ENCODE measurements at regions not wholly inside any gene's neighbourhood (a gene's known extent, or its start where the extent isn't known, plus 50 kb on each side); places are given as distances from the start of the nearest gene placed in this dataset.
"Not testable (repeated sequence)": the region's sequence is repeated elsewhere in the genome, so short reads cannot be mapped to it uniquely, and the experiment has no call there.

DNA sequence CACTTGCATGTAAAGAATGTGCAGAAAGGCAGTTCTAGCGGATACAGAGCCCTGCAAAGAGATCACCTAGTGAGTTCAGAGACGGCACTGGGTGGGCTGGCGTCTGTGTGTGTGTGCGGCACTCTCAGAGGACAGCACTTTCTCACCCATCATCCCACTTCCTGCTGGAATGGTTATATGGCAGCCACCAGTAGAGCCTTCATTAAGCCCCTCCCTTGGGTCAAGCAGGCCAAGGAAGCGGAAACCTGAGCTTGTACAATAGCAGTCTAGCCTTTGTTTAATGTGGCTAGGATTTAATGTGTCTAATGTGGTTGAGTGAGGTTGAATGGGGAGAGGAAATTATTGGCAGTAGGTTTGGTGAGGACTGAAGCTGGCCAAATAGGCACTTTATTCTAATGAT lies 88.3 kb upstream of the ELAC2 start:
- Histone ChIP-seq H3K4me3 (ENCODE audit: low read depth in 1 of 2, low read length in 2 of 2) (no peak overlapping the region), H3K27ac (ENCODE audit: low read length) (no peak overlapping the region), H3K4me1 (ENCODE audit: control insufficient read depth in 1 of 2, insufficient read depth in 2 of 2, low read length in 2 of 2) (no peaks in the 10 kb centered on the region), H3K27me3 (ENCODE audit: low read depth, low read length) (no peaks in the 10 kb centered on the region), H3K36me3 (ENCODE audit: control insufficient read depth in 1 of 2, insufficient read depth in 2 of 2, low read length in 2 of 2) (no peaks in the 10 kb centered on the region), H3K9me3 (ENCODE audit: control insufficient read depth in 1 of 2, low read length in 2 of 2) (no peaks in the 10 kb centered on the region)

DNA sequence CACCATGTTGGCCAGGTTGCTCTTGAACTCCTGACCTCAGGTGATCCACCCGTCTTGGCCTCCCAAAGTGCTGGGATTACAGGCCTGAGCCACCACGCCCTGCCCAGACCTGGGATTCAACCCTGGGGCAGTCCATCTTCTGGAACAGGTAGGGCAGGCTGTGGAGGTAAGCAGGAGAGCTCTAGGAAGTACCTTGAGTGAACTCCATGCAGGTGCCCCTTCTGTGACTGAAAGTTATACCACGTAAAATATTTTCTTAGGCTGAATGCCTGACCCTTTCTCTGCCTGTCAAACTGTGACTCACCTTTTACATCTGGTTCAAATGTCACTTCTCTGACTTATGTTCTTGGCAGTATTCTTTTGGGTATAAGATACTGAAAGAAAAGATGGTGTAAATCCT lies 86.7 kb upstream of the ELAC2 start:
- Histone ChIP-seq H3K36me3 (ENCODE audit: control insufficient read depth in 1 of 2, insufficient read depth in 2 of 2, low read length in 2 of 2) (no peaks in the 10 kb centered on the region), H3K27me3 (ENCODE audit: low read depth, low read length) (no peaks in the 10 kb centered on the region)

DNA sequence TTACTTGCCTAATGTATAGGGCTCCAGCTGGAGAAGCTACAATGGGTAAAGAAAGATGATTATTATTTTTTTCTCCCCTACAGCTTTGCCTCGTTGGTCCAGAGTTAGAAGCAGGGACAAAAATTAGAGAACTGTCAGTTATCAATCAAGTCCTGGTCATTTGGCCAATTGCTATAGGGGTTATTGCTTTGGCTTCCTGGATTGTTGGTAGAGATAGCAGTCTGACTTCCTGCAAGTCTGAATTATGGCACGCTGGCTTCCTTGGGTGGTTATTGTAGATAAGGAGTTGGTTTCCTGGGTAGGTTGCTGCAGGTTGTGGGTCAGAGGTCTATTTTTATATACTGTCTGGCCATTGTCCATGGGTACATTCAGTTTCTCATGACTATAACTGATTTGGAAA lies 84.7 kb upstream of the ELAC2 start:
- H3K4me3 ChIP-seq (ENCODE audit: low read depth in 1 of 2, low read length in 2 of 2): no peak overlapping the region
- peaks cover 0 to 5% of the 10 kb centered on the region in 2 donors for H3K4me1 ChIP-seq (ENCODE audit: control insufficient read depth in 1 of 2, insufficient read depth in 2 of 2, low read length in 2 of 2)
- no peak overlapping the region for H3K27ac ChIP-seq (ENCODE audit: low read length)
- H3K9me3 ChIP-seq (ENCODE audit: control insufficient read depth in 1 of 2, low read length in 2 of 2): no peaks in the 10 kb centered on the region
- H3K36me3 ChIP-seq (ENCODE audit: control insufficient read depth in 1 of 2, insufficient read depth in 2 of 2, low read length in 2 of 2): no peaks in the 10 kb centered on the region
- no peaks in the 10 kb centered on the region for H3K27me3 ChIP-seq (ENCODE audit: low read depth, low read length)

More for the DNA sequence above, 86.7 kb upstream of the ELAC2 start:
- Histone ChIP-seq H3K9me3 (ENCODE audit: control insufficient read depth in 1 of 2, low read length in 2 of 2) (no peaks in the 10 kb centered on the region), H3K27ac (ENCODE audit: low read length) (no peak overlapping the region), H3K4me1 (ENCODE audit: control insufficient read depth in 1 of 2, insufficient read depth in 2 of 2, low read length in 2 of 2) (no peaks in the 10 kb centered on the region), H3K4me3 (ENCODE audit: low read depth in 1 of 2, low read length in 2 of 2) (no peak overlapping the region)

DNA sequence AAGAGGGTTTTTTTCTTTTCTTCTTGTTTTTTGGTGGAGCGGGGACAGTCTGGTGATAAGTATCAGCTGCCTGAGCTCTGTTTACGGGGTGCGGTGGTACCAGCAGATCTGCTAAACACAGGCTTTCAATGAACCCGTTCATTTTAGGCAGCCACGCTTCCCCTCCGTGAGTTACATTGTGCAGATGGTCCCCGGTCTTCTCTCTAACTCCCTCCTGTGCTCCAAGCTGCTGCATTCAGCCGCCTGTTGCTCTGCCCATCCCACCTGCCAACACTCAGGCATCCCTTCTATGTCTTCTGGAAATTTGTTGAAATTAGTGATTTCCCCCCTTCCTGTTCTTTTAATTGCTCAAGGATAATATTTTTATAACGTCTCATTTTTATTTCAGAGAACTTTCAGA lies 82.1 kb upstream of the ELAC2 start:
- H3K4me1 ChIP-seq (ENCODE audit: control insufficient read depth in 1 of 2, insufficient read depth in 2 of 2, low read length in 2 of 2): peaks cover 0 to 5% of the 10 kb centered on the region in 2 donors
- no peaks in the 10 kb centered on the region for H3K9me3 ChIP-seq (ENCODE audit: control insufficient read depth in 1 of 2, low read length in 2 of 2)
- no peaks in the 10 kb centered on the region for H3K36me3 ChIP-seq (ENCODE audit: control insufficient read depth in 1 of 2, insufficient read depth in 2 of 2, low read length in 2 of 2)
- no peak overlapping the region for H3K4me3 ChIP-seq (ENCODE audit: low read depth in 1 of 2, low read length in 2 of 2)
- no peak overlapping the region for H3K27ac ChIP-seq (ENCODE audit: low read length)
- H3K27me3 ChIP-seq (ENCODE audit: low read depth, low read length): no peaks in the 10 kb centered on the region

DNA sequence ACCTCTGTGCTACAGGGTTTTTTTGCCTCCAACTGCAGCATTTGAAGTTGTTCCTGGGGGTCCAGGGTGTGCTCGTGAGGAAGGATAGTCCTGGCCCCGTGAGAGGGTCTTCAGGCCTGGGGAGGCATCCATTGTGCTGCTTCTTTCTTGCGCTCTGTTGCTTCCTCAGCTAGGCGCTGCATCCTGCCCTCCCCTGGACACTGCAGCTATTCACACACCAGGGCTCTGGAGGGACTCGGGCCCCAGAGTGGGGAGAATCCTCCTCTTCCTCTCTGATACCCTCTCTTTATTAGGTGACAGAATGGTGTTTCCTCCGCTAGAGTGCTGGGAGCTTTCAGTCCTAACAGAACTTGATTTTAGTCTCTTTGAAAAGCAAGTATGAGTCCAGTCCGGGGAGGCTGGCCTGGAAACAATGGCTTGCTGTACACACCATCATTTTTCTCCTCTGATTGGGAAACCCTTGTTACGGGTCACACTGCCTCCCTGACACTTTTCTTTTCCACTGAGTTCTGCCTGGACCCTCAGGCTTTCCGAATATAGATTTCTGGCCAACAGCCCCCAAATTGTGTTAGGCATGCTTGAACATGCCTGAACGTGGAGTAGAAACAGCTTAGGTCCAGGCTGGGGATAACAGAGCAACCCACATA lies 81.4 kb upstream of the ELAC2 start:
- no peaks in the 10 kb centered on the region for H3K9me3 ChIP-seq (ENCODE audit: control insufficient read depth in 1 of 2, low read length in 2 of 2)
- no peak overlapping the region for H3K4me3 ChIP-seq (ENCODE audit: low read depth in 1 of 2, low read length in 2 of 2)
- H3K27me3 ChIP-seq (ENCODE audit: low read depth, low read length): no peaks in the 10 kb centered on the region
- no peaks in the 10 kb centered on the region for H3K36me3 ChIP-seq (ENCODE audit: control insufficient read depth in 1 of 2, insufficient read depth in 2 of 2, low read length in 2 of 2)
- H3K27ac ChIP-seq (ENCODE audit: low read length): no peak overlapping the region
- peaks cover 0 to 5% of the 10 kb centered on the region in 2 donors for H3K4me1 ChIP-seq (ENCODE audit: control insufficient read depth in 1 of 2, insufficient read depth in 2 of 2, low read length in 2 of 2)

DNA sequence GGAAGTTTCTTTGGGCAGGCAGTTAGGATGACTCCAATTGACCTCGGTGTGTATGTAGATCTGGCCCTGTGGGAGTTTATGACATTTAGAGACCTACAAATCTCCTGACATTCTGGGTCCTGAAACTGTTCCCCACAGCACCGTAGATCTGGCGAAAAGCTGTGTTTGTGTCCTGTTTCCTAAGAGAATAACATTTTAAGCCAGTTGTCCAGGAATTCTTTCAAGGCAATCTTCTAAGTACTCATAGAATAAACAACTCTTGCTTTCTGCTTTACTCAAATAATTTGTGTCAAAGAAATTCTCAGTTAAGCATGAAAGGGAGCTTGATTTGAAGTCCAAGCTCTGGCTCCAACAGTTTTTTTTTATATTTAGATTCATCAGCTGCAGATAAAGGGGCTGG lies 78.5 kb upstream of the ELAC2 start:
- Histone ChIP-seq H3K9me3 (ENCODE audit: control insufficient read depth in 1 of 2, low read length in 2 of 2) (no peaks in the 10 kb centered on the region), H3K27me3 (ENCODE audit: low read depth, low read length) (no peaks in the 10 kb centered on the region), H3K4me1 (ENCODE audit: control insufficient read depth in 1 of 2, insufficient read depth in 2 of 2, low read length in 2 of 2) (peaks cover 0 to 5% of the 10 kb centered on the region in 2 donors), H3K27ac (ENCODE audit: low read length) (no peak overlapping the region), H3K36me3 (ENCODE audit: control insufficient read depth in 1 of 2, insufficient read depth in 2 of 2, low read length in 2 of 2) (no peaks in the 10 kb centered on the region), H3K4me3 (ENCODE audit: low read depth in 1 of 2, low read length in 2 of 2) (no peak overlapping the region)

DNA sequence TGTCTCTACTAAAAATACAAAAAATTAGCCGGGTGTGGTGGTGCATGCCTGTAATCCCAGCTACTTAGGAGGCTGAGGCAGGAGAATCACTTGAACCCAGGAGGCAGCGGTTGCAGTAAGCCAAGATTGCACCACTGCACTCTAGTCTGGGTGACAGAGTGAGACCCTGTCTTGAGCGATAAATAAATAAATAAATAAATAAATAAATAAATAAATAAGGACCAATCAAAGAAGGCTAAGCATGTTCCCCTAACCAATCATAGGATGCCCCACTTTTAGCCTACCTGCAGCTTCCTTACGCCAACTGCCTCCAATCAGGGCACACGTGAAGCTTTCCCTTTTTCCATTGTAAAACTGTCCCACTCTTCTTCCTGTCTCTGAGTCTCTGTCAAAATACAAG lies 74.2 kb upstream of the ELAC2 start:
- not testable (repeated sequence) for H3K4me1 ChIP-seq (ENCODE audit: control insufficient read depth in 1 of 2, insufficient read depth in 2 of 2, low read length in 2 of 2); H3K36me3 ChIP-seq (ENCODE audit: control insufficient read depth in 1 of 2, insufficient read depth in 2 of 2, low read length in 2 of 2); H3K27me3 ChIP-seq (ENCODE audit: low read depth, low read length); H3K9me3 ChIP-seq (ENCODE audit: control insufficient read depth in 1 of 2, low read length in 2 of 2); H3K27ac ChIP-seq (ENCODE audit: low read length); H3K4me3 ChIP-seq (ENCODE audit: low read depth in 1 of 2, low read length in 2 of 2)

DNA sequence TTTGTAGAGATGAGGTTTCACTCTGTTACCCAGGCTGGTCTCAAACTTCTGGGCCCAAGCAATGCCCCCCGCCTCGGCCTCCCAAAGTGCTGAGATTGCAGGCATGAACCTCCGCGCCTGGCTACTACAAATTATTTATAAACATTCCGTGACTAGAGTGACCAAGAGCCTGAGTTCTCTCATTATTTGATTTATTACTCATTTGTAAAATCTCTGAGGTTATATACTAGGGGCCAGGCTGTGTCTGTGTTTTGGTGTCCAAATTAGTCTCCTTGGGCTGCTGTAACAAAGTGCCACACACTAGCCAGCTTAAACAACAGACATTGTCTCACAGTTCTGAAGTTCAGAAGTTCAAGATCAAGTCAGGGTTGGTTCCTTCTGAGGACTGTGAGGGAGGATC lies 70.8 kb upstream of the ELAC2 start:
- no peak overlapping the region for H3K4me3 ChIP-seq (ENCODE audit: low read depth in 1 of 2, low read length in 2 of 2)
- no peaks in the 10 kb centered on the region for H3K9me3 ChIP-seq (ENCODE audit: control insufficient read depth in 1 of 2, low read length in 2 of 2)
- H3K27ac ChIP-seq (ENCODE audit: low read length): no peak overlapping the region
- H3K36me3 ChIP-seq (ENCODE audit: control insufficient read depth in 1 of 2, insufficient read depth in 2 of 2, low read length in 2 of 2): no peaks in the 10 kb centered on the region
- H3K4me1 ChIP-seq (ENCODE audit: control insufficient read depth in 1 of 2, insufficient read depth in 2 of 2, low read length in 2 of 2): no peaks in the 10 kb centered on the region
- no peaks in the 10 kb centered on the region for H3K27me3 ChIP-seq (ENCODE audit: low read depth, low read length)

DNA sequence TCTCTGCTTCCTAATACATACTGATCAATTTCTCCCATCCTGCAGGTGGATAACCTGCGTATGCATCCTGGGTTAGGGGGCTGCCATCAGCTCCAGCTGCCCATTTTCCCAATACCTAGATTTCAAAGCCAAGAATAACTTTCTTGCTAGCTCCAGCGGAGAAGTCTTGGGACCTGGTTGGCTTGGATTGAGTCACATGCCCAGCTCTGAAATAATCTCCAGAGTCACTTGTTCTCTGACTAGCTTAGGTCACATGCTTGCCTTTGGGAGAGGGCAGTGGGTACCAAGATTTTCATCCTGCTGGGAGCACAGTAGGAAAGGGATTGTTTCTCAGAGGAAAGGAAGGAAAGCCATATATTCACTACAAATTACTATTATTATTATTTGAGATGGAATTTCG lies 70.0 kb upstream of the ELAC2 start:
- H3K9me3 ChIP-seq (ENCODE audit: control insufficient read depth in 1 of 2, low read length in 2 of 2): no peaks in the 10 kb centered on the region

DNA sequence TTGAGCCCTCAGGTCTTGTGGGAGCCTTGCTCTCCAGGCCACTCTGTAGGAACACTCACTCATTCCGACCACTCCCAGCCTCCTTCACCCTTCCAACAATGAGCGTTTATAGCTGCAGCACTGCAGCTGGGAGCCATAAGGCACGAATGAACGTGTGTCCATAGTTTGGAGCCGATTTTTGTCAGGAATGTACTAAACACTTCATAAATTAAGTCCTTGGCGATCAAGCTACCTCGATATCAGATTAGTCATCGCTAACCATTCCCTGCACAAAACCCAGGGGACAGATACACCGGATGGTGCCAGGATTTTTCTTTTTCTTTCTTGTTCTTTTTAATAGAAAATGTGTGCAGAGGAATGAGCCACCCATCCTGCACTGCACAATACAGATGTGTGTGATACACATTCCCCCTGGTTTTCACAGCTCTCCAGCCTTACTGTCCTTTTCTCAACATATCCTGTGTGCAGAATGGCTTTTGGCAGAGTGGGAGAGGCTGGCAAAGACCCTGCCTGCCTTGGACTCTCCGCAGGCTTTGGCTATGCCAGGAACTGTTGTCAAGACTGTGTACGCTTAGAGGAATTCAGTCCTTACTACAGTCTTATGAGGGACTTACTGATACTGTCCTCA lies 68.4 kb upstream of the ELAC2 start:
- no peaks in the 10 kb centered on the region for H3K36me3 ChIP-seq (ENCODE audit: control insufficient read depth in 1 of 2, insufficient read depth in 2 of 2, low read length in 2 of 2)
- H3K27ac ChIP-seq (ENCODE audit: low read length): no peak overlapping the region
- no peak overlapping the region for H3K4me3 ChIP-seq (ENCODE audit: low read depth in 1 of 2, low read length in 2 of 2)
- no peaks in the 10 kb centered on the region for H3K4me1 ChIP-seq (ENCODE audit: control insufficient read depth in 1 of 2, insufficient read depth in 2 of 2, low read length in 2 of 2)
- H3K9me3 ChIP-seq (ENCODE audit: control insufficient read depth in 1 of 2, low read length in 2 of 2): no peaks in the 10 kb centered on the region
- H3K27me3 ChIP-seq (ENCODE audit: low read depth, low read length): no peaks in the 10 kb centered on the region

More for the DNA sequence above, 70.0 kb upstream of the ELAC2 start:
- no peaks in the 10 kb centered on the region for H3K4me1 ChIP-seq (ENCODE audit: control insufficient read depth in 1 of 2, insufficient read depth in 2 of 2, low read length in 2 of 2)
- H3K36me3 ChIP-seq (ENCODE audit: control insufficient read depth in 1 of 2, insufficient read depth in 2 of 2, low read length in 2 of 2): no peaks in the 10 kb centered on the region
- no peak overlapping the region for H3K4me3 ChIP-seq (ENCODE audit: low read depth in 1 of 2, low read length in 2 of 2)
- H3K27ac ChIP-seq (ENCODE audit: low read length): no peak overlapping the region
- H3K27me3 ChIP-seq (ENCODE audit: low read depth, low read length): no peaks in the 10 kb centered on the region

DNA sequence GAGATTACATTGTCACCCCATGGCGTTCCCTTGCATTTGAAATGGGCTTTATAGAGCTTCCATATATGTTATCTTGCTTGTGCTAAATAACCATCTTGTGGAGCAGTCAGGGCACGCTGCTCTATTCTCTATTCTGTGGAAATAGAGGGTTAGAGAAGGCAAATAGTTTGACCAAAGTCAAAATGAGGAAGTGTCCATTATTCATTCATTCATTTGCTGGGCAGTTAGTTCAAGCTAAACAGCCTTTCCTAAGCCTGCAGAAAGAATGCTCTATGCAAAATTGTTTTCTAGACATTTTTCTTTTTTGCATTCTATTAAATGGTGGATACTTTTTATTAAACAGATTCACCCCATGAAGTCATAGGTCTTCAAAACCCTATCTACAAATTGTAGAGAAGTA lies 67.8 kb upstream of the ELAC2 start:
- no peaks in the 10 kb centered on the region for H3K27me3 ChIP-seq (ENCODE audit: low read depth, low read length)

DNA sequence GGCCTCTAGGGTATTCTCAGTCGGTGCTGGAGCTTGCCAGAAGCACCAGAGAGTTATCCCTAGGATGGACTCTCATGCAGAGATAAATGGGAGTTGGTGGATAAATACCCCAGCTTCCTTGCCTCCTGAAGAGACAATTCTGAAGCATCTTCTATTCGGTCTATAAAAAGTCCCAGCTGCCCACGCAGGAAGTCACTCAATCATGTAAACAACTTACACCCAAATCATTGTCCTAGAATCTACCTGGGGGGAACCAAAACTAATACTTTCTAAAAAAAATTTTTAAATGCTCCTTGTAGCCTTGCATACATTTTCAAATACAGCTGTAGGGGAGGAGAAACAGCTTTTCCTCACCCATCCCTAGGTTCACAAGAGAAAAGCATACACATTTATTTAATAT lies 66.6 kb upstream of the ELAC2 start:
- no peak overlapping the region for H3K27ac ChIP-seq (ENCODE audit: low read length)
- H3K27me3 ChIP-seq (ENCODE audit: low read depth, low read length): no peaks in the 10 kb centered on the region
- H3K9me3 ChIP-seq (ENCODE audit: control insufficient read depth in 1 of 2, low read length in 2 of 2): no peaks in the 10 kb centered on the region
- H3K4me3 ChIP-seq (ENCODE audit: low read depth in 1 of 2, low read length in 2 of 2): no peak overlapping the region
- H3K4me1 ChIP-seq (ENCODE audit: control insufficient read depth in 1 of 2, insufficient read depth in 2 of 2, low read length in 2 of 2): no peaks in the 10 kb centered on the region
- no peaks in the 10 kb centered on the region for H3K36me3 ChIP-seq (ENCODE audit: control insufficient read depth in 1 of 2, insufficient read depth in 2 of 2, low read length in 2 of 2)

More for the DNA sequence above, 67.8 kb upstream of the ELAC2 start:
- H3K4me1 ChIP-seq (ENCODE audit: control insufficient read depth in 1 of 2, insufficient read depth in 2 of 2, low read length in 2 of 2): no peaks in the 10 kb centered on the region
- H3K27ac ChIP-seq (ENCODE audit: low read length): no peak overlapping the region
- no peaks in the 10 kb centered on the region for H3K36me3 ChIP-seq (ENCODE audit: control insufficient read depth in 1 of 2, insufficient read depth in 2 of 2, low read length in 2 of 2)
- no peaks in the 10 kb centered on the region for H3K9me3 ChIP-seq (ENCODE audit: control insufficient read depth in 1 of 2, low read length in 2 of 2)
- H3K4me3 ChIP-seq (ENCODE audit: low read depth in 1 of 2, low read length in 2 of 2): no peak overlapping the region

All from muscle layer of duodenum (tissue), 2 donors.